Brain microvascular endothelial cell (primary cell): ENCODE measurements at regions not wholly inside any gene's neighbourhood (a gene's known extent, or its start where the extent isn't known, plus 50 kb on each side); places are given as distances from the start of the nearest gene placed in this dataset.

Experiments
- DNase-seq: peaks from one replicate; pipeline ENCODE4 v3.0.0-alpha.2; 2020
- H3K27ac ChIP-seq: fragments of 250-450 bp; sonication (Bioruptor Pico); 2 replicates; pipeline ENCODE4 v1.5.1; 2020; ENCODE audit warnings: mild to moderate bottlenecking, moderate library complexity
- H3K27me3 ChIP-seq: fragments of 250-450 bp; sonication (Bioruptor Pico); replicated peaks from 2 replicates; pipeline ENCODE4 v1.5.1; 2020; ENCODE audit warnings: mild to moderate bottlenecking
- H3K36me3 ChIP-seq: fragments of 250-450 bp; sonication (Bioruptor Pico); replicated peaks from 2 replicates; pipeline ENCODE4 v1.5.1; 2020; ENCODE audit warnings: mild to moderate bottlenecking
- H3K4me3 ChIP-seq: 2 replicates; pipeline ENCODE4 v1.5.1; 2011; ENCODE audit warnings: low read depth, mild to moderate bottlenecking, control low read depth, low read length, moderate library complexity
- in situ Hi-C: cut with HindIII; loops from 2 replicates; pipeline ENCODE4 v1.10.0; 2017; ENCODE audit warnings: low sequenced_read_pairs, low pct_ligation_motif_present
- TF ChIP-seq, protein P1 (sequence below): IDR thresholded peaks from 2 replicates; pipeline ENCODE4 v1.5.1; 2011; ENCODE audit warnings: low read depth, mild to moderate bottlenecking, moderate library complexity, low read length, control low read depth, inconsistent platforms; ENCODE audit errors: missing control alignments

DNA sequence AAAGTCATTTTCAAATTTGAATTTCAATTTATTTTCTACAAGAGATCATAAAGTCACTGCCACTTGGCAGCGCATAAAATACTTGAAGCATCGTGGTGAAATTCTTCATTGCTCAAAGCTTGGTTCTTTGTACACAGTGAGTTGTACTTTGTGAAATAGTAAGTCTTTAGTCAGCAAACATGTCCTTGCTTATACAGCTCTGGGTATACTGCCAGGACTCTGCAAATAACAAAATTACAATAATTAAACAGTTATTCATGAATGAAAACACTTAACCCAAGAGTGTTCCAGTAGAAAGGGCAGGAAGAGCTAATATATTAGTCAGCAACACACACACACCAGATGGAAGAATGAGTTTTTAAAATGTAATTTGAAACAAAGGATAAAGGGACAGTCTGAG is 1300.9 kb upstream of the DIAPH2 start:
- TF ChIP-seq, protein P1, sequence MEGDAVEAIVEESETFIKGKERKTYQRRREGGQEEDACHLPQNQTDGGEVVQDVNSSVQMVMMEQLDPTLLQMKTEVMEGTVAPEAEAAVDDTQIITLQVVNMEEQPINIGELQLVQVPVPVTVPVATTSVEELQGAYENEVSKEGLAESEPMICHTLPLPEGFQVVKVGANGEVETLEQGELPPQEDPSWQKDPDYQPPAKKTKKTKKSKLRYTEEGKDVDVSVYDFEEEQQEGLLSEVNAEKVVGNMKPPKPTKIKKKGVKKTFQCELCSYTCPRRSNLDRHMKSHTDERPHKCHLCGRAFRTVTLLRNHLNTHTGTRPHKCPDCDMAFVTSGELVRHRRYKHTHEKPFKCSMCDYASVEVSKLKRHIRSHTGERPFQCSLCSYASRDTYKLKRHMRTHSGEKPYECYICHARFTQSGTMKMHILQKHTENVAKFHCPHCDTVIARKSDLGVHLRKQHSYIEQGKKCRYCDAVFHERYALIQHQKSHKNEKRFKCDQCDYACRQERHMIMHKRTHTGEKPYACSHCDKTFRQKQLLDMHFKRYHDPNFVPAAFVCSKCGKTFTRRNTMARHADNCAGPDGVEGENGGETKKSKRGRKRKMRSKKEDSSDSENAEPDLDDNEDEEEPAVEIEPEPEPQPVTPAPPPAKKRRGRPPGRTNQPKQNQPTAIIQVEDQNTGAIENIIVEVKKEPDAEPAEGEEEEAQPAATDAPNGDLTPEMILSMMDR: no peak
- no peak for DNase-seq

DNA sequence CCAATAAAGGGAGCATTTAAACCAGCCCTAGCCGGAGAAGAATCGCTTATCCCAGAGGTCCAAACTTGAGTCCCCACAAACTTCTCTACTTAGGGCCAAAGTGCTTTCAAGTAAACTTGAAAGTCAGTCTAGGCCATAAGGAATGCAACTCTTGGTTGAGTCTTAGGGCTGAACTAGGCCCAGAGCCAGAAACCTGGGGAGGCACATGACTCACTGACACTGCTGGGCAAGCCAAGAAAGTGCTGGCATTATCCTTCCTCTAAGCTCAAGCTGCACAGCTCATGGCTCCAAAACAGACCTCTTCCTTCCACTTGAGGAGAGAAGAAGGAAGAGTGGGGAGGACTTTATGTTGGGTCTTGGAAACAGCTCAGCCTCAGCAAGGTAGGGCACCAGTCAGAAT is 1257.3 kb upstream of the DIAPH2 start:
- no peak overlapping the region for H3K4me3 ChIP-seq
- H3K27me3 ChIP-seq: no peaks in the 10 kb centered on the region
- in situ Hi-C loops: no loop called here
- H3K36me3 ChIP-seq: no peaks in the 10 kb centered on the region
- DNase-seq: no peak
- no peak overlapping the region for H3K27ac ChIP-seq
- TF ChIP-seq, protein P1: no peak

More for the DNA sequence above, 1300.9 kb upstream of the DIAPH2 start:
- no peaks in the 10 kb centered on the region for H3K27me3 ChIP-seq
- H3K36me3 ChIP-seq: no peaks in the 10 kb centered on the region
- in situ Hi-C loops: no loop called here
- no peak overlapping the region for H3K27ac ChIP-seq
- H3K4me3 ChIP-seq: no peak overlapping the region

DNA sequence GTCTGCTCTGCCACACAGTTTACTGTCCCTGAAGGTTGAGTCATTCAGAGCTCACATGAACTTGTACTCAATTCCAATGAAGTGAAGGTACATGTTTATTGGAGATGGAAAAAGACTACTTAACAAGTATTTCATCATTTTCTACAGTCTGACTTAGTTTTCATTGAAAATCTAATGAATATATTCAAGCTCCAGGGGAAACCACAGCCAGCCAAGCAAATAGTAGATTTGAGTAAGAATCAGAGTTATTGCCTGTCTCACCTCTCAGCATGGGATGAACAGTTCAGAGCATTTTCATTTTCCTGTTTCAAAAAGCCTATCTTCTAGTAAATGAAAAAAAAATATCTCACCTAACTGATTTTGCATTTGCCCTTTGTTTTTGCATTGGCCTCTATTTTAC is 1249.4 kb upstream of the DIAPH2 start:
- H3K27ac ChIP-seq: no peak overlapping the region
- TF ChIP-seq, protein P1: no peak
- no peaks in the 10 kb centered on the region for H3K27me3 ChIP-seq
- no peak for DNase-seq
- no peaks in the 10 kb centered on the region for H3K36me3 ChIP-seq
- in situ Hi-C loops: no loop called here
- H3K4me3 ChIP-seq: no peak overlapping the region

DNA sequence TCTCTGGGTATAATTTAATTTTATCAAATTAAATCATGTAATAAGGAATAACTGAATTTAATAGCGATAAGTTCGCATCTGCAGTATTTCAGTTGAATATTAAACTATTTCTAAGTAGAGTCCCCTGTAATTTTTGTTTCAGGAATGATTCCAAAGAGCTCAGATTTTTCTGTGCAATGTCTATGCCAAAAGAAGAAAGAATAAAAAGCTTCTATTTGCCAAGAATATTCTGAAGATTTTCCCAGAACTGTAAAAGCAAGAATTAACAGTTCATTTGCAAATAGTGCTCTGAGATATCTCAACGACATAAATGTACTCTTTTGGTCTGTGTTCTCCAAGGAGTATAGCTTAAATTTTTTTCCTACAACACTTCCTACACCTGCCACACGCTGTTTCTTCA is 1242.8 kb upstream of the DIAPH2 start:
- no peak for DNase-seq
- Histone ChIP-seq H3K4me3 (no peak overlapping the region), H3K36me3 (no peaks in the 10 kb centered on the region), H3K27me3 (no peaks in the 10 kb centered on the region), H3K27ac (no peak overlapping the region)
- in situ Hi-C loops: no loop called here
- TF ChIP-seq, protein P1: no peak

DNA sequence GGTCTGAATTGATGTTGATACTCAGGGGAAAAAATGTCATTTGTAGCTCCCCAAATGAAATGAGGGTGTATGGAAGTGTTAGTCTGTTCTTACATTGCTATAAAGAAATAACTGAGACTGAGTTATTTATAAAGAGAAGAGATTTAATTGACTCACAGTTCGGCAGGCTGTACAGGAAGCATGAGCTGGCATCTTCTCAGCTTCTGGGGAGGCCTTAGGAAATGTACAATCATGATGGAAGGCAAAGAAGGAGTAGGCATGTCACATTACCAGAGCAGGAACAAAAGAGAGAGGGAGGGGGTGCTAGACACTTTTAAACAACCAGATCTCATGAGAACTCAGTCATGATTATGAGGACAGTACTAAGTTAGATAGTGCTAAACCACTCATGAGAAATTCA is 1199.9 kb upstream of the DIAPH2 start:
- Histone ChIP-seq H3K4me3 (no peak overlapping the region), H3K27ac (no peak overlapping the region), H3K27me3 (no peaks in the 10 kb centered on the region), H3K36me3 (no peaks in the 10 kb centered on the region)
- TF ChIP-seq, protein P1: no peak
- in situ Hi-C loops: no loop called here
- no peak for DNase-seq

DNA sequence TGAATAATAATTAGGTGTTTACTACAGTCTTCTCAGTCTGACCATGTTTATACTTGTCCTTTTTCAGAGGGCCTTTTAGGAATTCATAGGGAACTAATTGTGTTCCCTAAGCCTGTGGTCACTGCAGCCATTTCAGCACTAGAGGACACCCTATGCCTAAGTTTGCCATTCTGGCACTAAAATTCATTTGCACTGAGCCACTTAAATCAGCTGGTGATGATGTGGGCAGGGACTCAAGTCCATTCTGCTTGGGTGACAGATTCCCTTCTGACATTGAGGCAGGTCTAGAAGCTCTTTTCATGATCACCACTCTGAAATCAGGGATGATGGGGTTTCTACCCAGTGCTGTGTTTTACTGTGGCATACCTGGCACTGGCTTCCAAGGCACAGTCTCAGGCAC is 1178.9 kb upstream of the DIAPH2 start:
- TF ChIP-seq, protein P1: no peak

More for the DNA sequence above, 1178.9 kb upstream of the DIAPH2 start:
- in situ Hi-C loops: no loop called here
- Histone ChIP-seq H3K36me3 (no peaks in the 10 kb centered on the region), H3K4me3 (no peak overlapping the region), H3K27me3 (no peaks in the 10 kb centered on the region), H3K27ac (no peak overlapping the region)
- DNase-seq: no peak
